Motor neuron (in vitro differentiated cells): ENCODE measurements at regions not wholly inside any gene's neighbourhood (a gene's known extent, or its start where the extent isn't known, plus 50 kb on each side); places are given as distances from the start of the nearest gene placed in this dataset.

Experiments
- ATAC-seq, 8 experiments: fragments of 200-7000 bp; cut with Tn5 transposase; replicated peaks in 6 of 8; 2 replicates each; pipeline ENCODE4 v1.8.0; 2021; ENCODE audit warnings: mild to moderate bottlenecking in 8 of 8, moderate library complexity in 8 of 8
- H3K27ac ChIP-seq, 2 donors: fragments of 250-450 bp; sonication (Bioruptor Pico); 2 replicates each; pipeline ENCODE4 v1.9.0; 2021; ENCODE audit warnings: antibody characterized with exemption in 2 of 2, mild to moderate bottlenecking in 2 of 2, moderate library complexity in 1 of 2
- H3K4me1 ChIP-seq, 2 donors: fragments of 250-450 bp; sonication (Bioruptor Pico); replicated peaks in 1 of 2; 2 replicates each; pipeline ENCODE4 v1.6.1; 2021; ENCODE audit warnings: antibody characterized with exemption in 2 of 2, mild to moderate bottlenecking in 2 of 2, moderate library complexity in 1 of 2
- H3K4me3 ChIP-seq, 5 donors: fragments of 250-450 bp; sonication (Bioruptor Pico); 2 replicates each; pipeline ENCODE4 v1.9.0; 2021; ENCODE audit warnings: antibody characterized with exemption in 5 of 5, mild to moderate bottlenecking in 5 of 5, moderate library complexity in 4 of 5
- WGBS, 10 experiments: fragments of 450-650 bp; shearing (Covaris generic); methylation state at CpG; one replicate each; pipeline ENCODE4 v1.0.0; 2022; 5-methylcytosine and 5-hydroxymethylcytosine counted together
- in situ Hi-C, 9 experiments: fragments of 400-800 bp; cut with MboI; loops; one replicate each; pipeline ENCODE4 v1.15.0; 2021; ENCODE audit warnings: low sequenced_read_pairs in 9 of 9, low pct_unique_long_range_greater_than_20kb in 2 of 9; ENCODE audit not compliant: unreplicated experiment in 9 of 9

- no peak for ATAC-seq
- in situ Hi-C loops, result loop anchor here in 1 of 9 experiments (25.0 kb wide), 1 partner anchor 107 kb away; no protein-coding TSS in a partner anchor
These were observed 657.6 kb upstream of the CXADR start for GRCh38 chr21:16855164-16855667.

DNA sequence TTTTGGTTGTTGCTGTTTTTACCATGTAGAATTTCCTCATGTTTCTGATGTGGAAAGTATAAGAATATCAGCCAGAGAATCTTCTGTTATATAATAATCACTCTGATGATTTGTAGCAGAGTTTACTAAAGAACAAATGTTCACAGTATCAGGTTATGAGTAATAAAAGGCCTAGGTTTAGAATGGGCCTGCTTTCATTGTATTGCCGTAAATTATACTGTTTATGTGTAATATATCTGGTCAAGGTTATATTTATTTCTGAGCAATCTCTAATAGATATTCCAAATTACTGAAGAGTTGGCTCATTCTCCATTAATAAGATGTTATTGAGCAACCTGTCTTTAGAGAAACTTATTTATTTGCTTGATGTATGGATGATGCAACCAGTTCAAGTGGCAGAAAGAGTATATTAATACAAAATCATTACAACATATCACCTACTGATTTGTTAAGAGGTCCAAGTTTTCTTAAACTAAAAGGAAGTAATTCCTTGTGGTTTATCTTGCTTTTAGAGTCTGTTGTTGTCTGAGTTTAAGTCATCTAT lies 649.4 kb upstream of the CXADR start:
- in situ Hi-C loops, result loop anchor here in 1 of 9 experiments (25.0 kb wide), 1 partner anchor 99 kb away; no protein-coding TSS in a partner anchor
- 83 to 100% (median 100%) methylated on average over 1 of the region's 1 CpG; no CpG with 5 or more reads in 1 of the 10 experiments for WGBS, 10 experiments
- no peak overlapping the region for H3K4me3 ChIP-seq
- H3K27ac ChIP-seq, result no peak overlapping the region
- H3K4me1 ChIP-seq, result peaks cover 0 to 13% of the 10 kb centered on the region in 2 donors
- ATAC-seq, result peak in 5 of 8 experiments; percentile 79 to 95 (median 90)

More at GRCh38 chr21:16855164-16855667, 657.6 kb upstream of the CXADR start:
- H3K27ac ChIP-seq, result no peak overlapping the region
- no peaks in the 10 kb centered on the region for H3K4me1 ChIP-seq
- H3K4me3 ChIP-seq, result no peak overlapping the region

- H3K4me1 ChIP-seq, result peaks cover 0 to 13% of the 10 kb centered on the region in 2 donors
- 44 to 100% (median 76%) methylated on average over 1 to 4 of the region's 4 CpGs for WGBS, 10 experiments
- H3K27ac ChIP-seq, result no peak overlapping the region
- H3K4me3 ChIP-seq, result no peak overlapping the region
- in situ Hi-C loops, result loop anchor here in 1 of 9 experiments (25.0 kb wide), 1 partner anchor 98 kb away; no protein-coding TSS in a partner anchor
- peak in 4 of 8 experiments; percentile 32 to 73 (median 63) for ATAC-seq
These were observed 648.9 kb upstream of the CXADR start for GRCh38 chr21:16863908-16864307.

DNA sequence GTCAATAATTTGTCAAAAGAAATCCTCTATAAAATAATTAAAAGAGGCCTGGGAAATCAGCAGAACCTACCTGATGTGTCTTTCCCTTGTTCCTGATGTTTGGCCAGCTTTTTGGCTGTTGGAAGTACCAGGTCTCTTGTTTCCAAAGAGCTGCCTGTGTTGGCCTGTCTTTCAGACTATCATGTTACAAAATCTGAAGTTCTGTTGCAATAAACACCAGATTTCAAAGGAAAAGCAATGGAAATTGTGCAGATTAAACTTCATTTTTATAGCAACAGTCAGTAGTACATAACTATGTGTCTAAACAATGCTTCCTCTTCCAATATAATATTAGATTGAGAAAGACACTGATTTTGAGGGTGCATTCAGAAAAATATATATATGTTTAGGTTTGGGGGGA lies 647.2 kb upstream of the CXADR start:
- in situ Hi-C loops, result loop anchor here in 1 of 9 experiments (25.0 kb wide), 1 partner anchor 97 kb away; no protein-coding TSS in a partner anchor
- no peak overlapping the region for H3K4me3 ChIP-seq
- ATAC-seq, result no peak
- H3K27ac ChIP-seq, result no peak overlapping the region
- peaks cover 0 to 13% of the 10 kb centered on the region in 2 donors for H3K4me1 ChIP-seq

DNA sequence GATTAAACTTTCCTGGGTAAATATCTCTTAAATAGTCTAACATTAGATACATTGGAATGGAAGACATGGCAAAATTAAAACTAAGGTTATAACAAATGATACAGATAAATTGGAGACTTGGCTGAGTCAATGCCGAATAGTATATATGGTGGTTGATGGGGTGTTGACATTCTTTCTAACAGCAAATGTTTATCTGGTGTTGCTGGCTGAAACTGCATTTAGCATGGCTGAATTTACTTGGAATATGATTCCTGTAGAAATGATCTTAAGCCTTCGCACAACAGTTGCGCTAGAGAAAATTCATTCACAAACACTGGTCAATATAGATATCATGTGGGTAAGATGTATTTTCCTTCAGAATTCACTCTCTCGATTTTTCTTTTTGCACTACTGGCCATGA lies 646.0 kb upstream of the CXADR start:
- WGBS, 10 experiments, result 60 to 100% (median 92%) methylated on average over 2 to 4 of the region's 4 CpGs
- in situ Hi-C loops, result loop anchor here in 1 of 9 experiments (25.0 kb wide), 1 partner anchor 95 kb away; no protein-coding TSS in a partner anchor
- ATAC-seq, result no peak
- no peak overlapping the region for H3K4me3 ChIP-seq
- no peak overlapping the region for H3K27ac ChIP-seq
- H3K4me1 ChIP-seq, result peaks cover 0 to 13% of the 10 kb centered on the region in 2 donors

- Histone ChIP-seq H3K4me3 (no peak overlapping the region), H3K4me1 (peaks cover 0 to 3% of the 10 kb centered on the region in 2 donors), H3K27ac (no peak overlapping the region)
- in situ Hi-C loops, result loop anchor here in 1 of 9 experiments (25.0 kb wide), 1 partner anchor 92 kb away; no protein-coding TSS in a partner anchor
- no peak for ATAC-seq
- 67 to 100% (median 100%) methylated on average over 1 of the region's 1 CpG; no CpG with 5 or more reads in 4 of the 10 experiments for WGBS, 10 experiments
These were observed 642.7 kb upstream of the CXADR start for GRCh38 chr21:16870103-16870502.

DNA sequence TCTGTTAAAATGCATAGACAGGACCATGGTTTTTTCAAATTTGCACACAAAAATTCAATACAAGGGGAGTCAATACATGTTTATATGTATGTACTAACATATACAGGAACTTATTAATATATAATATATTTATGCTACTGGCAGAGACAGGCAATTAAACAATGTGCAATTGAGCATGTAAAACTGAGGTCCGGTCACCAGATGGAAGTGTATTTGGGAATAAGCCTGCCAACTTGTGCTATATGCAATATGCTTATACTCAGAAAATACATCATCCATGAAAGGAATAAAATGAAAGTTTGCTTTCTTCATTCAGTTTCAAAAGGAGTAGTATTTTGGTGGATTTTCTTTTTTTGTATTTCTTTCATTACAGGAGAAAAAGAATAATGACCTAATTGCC lies 640.2 kb upstream of the CXADR start:
- WGBS, 10 experiments, result 0 to 100% (median 92%) methylated on average over 1 of the region's 1 CpG; no CpG with 5 or more reads in 2 of the 10 experiments
- H3K4me1 ChIP-seq, result peaks cover 0 to 3% of the 10 kb centered on the region in 2 donors
- H3K27ac ChIP-seq, result no peak overlapping the region
- no peak overlapping the region for H3K4me3 ChIP-seq
- ATAC-seq, result no peak
- in situ Hi-C loops, result loop anchor here in 1 of 9 experiments (25.0 kb wide), 1 partner anchor 90 kb away; no protein-coding TSS in a partner anchor

DNA sequence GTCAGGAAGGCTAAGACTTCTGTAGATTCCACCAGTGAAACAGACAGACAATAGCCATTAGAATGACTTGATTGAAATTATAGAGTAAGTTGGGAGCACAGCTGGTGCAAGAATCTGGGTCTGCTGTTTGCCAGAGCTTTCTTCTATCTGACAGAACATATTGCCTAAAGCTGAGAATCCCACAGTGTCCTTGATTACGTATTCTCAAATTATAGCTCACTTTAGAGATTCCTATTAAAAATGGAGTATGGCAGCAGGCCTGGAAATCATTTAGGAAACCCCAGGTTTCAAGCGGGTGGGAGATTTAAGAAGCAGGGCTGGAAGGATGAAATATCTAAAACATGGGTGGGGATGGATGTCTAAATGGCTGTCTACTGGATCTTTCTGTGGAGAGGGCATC lies 639.7 kb upstream of the CXADR start:
- Histone ChIP-seq H3K4me1 (peaks cover 0 to 3% of the 10 kb centered on the region in 2 donors), H3K27ac (no peak overlapping the region), H3K4me3 (no peak overlapping the region)
- 80 to 100% (median 100%) methylated on average over 1 to 2 of the region's 2 CpGs; no CpG with 5 or more reads in 1 of the 10 experiments for WGBS, 10 experiments
- no peak for ATAC-seq
- in situ Hi-C loops, result loop anchor here in 1 of 9 experiments (25.0 kb wide), 1 partner anchor 89 kb away; no protein-coding TSS in a partner anchor

DNA sequence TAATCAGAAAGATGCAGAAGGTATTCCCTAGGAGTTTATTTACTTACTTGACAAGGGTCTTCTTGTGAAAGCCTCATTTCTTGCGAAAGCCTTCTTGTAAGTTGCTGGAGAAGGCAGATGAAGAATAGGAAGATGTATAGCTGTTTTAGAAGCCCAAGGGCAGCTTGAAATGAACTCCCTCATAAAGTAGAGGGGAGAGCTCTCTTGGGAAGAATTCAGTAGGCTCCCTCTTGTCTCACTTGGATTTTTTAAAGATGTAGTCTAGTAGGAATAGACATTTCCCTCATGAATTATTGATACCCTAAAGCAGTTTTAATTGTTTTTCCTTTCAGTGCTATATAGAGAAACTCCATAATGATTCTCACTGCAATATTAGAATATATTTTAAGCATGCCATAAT lies 639.2 kb upstream of the CXADR start:
- Histone ChIP-seq H3K27ac (no peak overlapping the region), H3K4me1 (peaks cover 0 to 3% of the 10 kb centered on the region in 2 donors), H3K4me3 (no peak overlapping the region)
- WGBS, 10 experiments, result 33 to 100% (median 92%) methylated on average over 1 of the region's 1 CpG; no CpG with 5 or more reads in 4 of the 10 experiments
- no peak for ATAC-seq
- in situ Hi-C loops, result loop anchor here in 1 of 9 experiments (25.0 kb wide), 1 partner anchor 89 kb away; no protein-coding TSS in a partner anchor

GRCh38 chr21:16879479-16879878 lies 633.4 kb upstream of the CXADR start:
- 79 to 100% (median 100%) methylated on average over 1 to 3 of the region's 3 CpGs; no CpG with 5 or more reads in 3 of the 10 experiments for WGBS, 10 experiments
- in situ Hi-C loops, result no loop called here
- H3K27ac ChIP-seq, result no peak overlapping the region
- H3K4me3 ChIP-seq, result no peak overlapping the region
- H3K4me1 ChIP-seq, result no peaks in the 10 kb centered on the region
- no peak for ATAC-seq

GRCh38 chr21:16891821-16892220 lies 621.0 kb upstream of the CXADR start:
- no peaks in the 10 kb centered on the region for H3K4me1 ChIP-seq
- in situ Hi-C loops, result no loop called here
- no peak overlapping the region for H3K27ac ChIP-seq
- ATAC-seq, result peak in 4 of 8 experiments; percentile 23 to 98 (median 60)
- no peak overlapping the region for H3K4me3 ChIP-seq
- 0 to 100% (median 80%) methylated on average over 1 of the region's 1 CpG; no CpG with 5 or more reads in 3 of the 10 experiments for WGBS, 10 experiments

DNA sequence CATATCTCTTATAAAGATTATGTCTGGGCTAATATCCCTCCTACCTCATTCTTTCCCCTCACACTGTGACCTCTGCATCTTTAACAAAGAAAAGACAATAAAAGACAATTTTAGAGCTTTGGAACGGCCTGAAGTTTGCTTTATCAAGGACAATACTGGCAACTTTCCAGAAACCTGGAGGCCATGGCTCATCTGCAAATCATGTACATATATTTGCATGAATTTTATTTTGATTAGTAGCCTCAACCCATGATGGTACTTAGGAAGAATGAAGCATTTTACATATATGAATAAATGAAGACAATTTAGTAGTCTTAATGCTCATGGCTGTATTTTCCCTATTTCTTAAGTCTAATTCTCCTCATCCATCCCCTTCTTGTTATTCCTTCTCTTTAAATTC lies 612.2 kb upstream of the CXADR start:
- ATAC-seq, result peak in 3 of 8 experiments; percentile 60 to 99 (median 87)
- H3K4me1 ChIP-seq, result no peaks in the 10 kb centered on the region

DNA sequence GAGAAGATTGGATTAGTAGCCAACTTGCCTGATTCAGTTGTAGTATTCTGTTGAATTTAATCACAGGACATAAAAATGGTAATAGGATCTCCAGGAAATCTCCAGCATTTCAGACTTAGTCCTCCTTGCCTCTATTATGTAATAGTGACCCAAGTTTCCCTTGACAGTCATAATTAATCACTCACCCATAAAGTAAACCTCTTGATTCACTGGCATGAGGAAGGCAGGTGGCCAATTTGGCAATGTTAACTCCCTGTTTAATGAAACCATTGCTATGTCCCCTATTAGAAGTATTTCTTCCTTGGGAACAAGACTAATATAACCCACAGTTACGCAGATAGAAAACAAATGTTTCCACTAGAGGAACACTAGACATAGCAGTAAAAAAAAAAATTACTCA lies 604.8 kb upstream of the CXADR start:
- H3K4me1 ChIP-seq, result no peaks in the 10 kb centered on the region
- WGBS, 10 experiments, result 25 to 100% (median 97%) methylated on average over 1 of the region's 1 CpG; no CpG with 5 or more reads in 4 of the 10 experiments
- ATAC-seq, result peak in 1 of 8 experiments; percentile 35
- H3K4me3 ChIP-seq, result no peak overlapping the region
- H3K27ac ChIP-seq, result no peak overlapping the region
- in situ Hi-C loops, result no loop called here

More for the DNA sequence above, 612.2 kb upstream of the CXADR start:
- H3K4me3 ChIP-seq, result no peak overlapping the region
- in situ Hi-C loops, result no loop called here
- 0 to 83% (median 50%) methylated on average over 1 of the region's 1 CpG; no CpG with 5 or more reads in 3 of the 10 experiments for WGBS, 10 experiments
- no peak overlapping the region for H3K27ac ChIP-seq
